Transverse colon (tissue), 4 donors: ENCODE measurements at regions not wholly inside any gene's neighbourhood (a gene's known extent, or its start where the extent isn't known, plus 50 kb on each side); places are given as distances from the start of the nearest gene placed in this dataset.

ENCODE experiments used
- DNase-seq: peaks from one replicate; pipeline ENCODE4 v3.0.0-alpha.2; 2019
- H3K27ac ChIP-seq, 4 donors: fragments of 200-600 bp; sonication (generic); 2 replicates each; pipeline ENCODE4 v1.5.1; 2016 to 2018; ENCODE audit warnings: inconsistent platforms in 4 of 4
- H3K27me3 ChIP-seq: fragments of 200-600 bp; sonication (generic); 2 replicates; pipeline ENCODE4 v1.5.1; 2017; ENCODE audit warnings: inconsistent platforms
- H3K36me3 ChIP-seq, 4 donors: fragments of 200-600 bp; sonication (generic); 2 replicates each; pipeline ENCODE4 v1.5.1; 2017 to 2019; ENCODE audit warnings: inconsistent platforms in 4 of 4
- H3K4me1 ChIP-seq, 4 donors: fragments of 200-600 bp; sonication (generic); 2 replicates each; pipeline ENCODE4 v1.5.1; 2017 to 2020; ENCODE audit warnings: inconsistent platforms in 4 of 4
- H3K4me3 ChIP-seq, 4 donors: fragments of 200-600 bp; sonication (generic); 1 replicate in 1 of 4; 2 replicates in 3 of 4; pipeline versions ENCODE4 v1.5.1 to v1.6.1; 2017 to 2019; ENCODE audit warnings: inconsistent platforms in 4 of 4
- H3K9me3 ChIP-seq, 2 donors: fragments of 200-600 bp; sonication (generic); 2 replicates each; pipeline ENCODE4 v1.5.1; 2017 to 2019; ENCODE audit warnings: inconsistent platforms in 2 of 2
- EP300 ChIP-seq: sonication (generic); formaldehyde crosslinking; IDR thresholded peaks from one replicate; pipeline ENCODE4 v1.6.1; 2017; ENCODE audit warnings: antibody characterized with exemption, low read depth
- POLR2A ChIP-seq: fragments of 450-650 bp; IDR thresholded peaks from one replicate; pipeline ENCODE4 v1.6.1; 2016; ENCODE audit warnings: antibody characterized with exemption, mild to moderate bottlenecking, moderate library complexity
- POLR2AphosphoS5 ChIP-seq, 3 donors: sonication (generic); formaldehyde crosslinking; IDR thresholded peaks; one replicate each; pipeline ENCODE4 v1.6.1; 2016; ENCODE audit warnings: antibody characterized with exemption in 3 of 3
- WGBS, 2 donors: methylation state at CpG; one replicate each; pipeline ENCODE4 v1.1.5; 2018; ENCODE audit warnings: low coverage in 1 of 2; 5-methylcytosine and 5-hydroxymethylcytosine counted together
- in situ Hi-C, 4 donors: fragments of 200-750 bp; cut with MboI; loops; one replicate each; pipeline versions ENCODE4 v1.15.0 to v1.15.1; 2017; ENCODE audit warnings: low sequenced_read_pairs in 3 of 4, low pct_ligation_motif_present in 1 of 4, low pct_unique_long_range_greater_than_20kb in 1 of 4
- intact Hi-C: fragments of 100-400 bp; cut with DNase I; formaldehyde crosslinking; loops from one replicate; pipeline ENCODE4 v1.15.1; 2023; ENCODE audit warnings: low total_unique reads
- TF ChIP-seq, protein P1 (sequence below), 5 experiments: fragments of 200-600 bp in 3 of 5; fragments of 450-650 bp in 2 of 5; sonication (generic) in 3 of 5; IDR thresholded peaks; 1 replicate in 2 of 5; 2 replicates in 3 of 5; pipeline ENCODE4 v1.5.1; 2016 to 2017; ENCODE audit warnings: antibody characterized with exemption in 5 of 5, inconsistent platforms in 3 of 5, mild to moderate bottlenecking in 2 of 5, moderate library complexity in 1 of 5

DNA sequence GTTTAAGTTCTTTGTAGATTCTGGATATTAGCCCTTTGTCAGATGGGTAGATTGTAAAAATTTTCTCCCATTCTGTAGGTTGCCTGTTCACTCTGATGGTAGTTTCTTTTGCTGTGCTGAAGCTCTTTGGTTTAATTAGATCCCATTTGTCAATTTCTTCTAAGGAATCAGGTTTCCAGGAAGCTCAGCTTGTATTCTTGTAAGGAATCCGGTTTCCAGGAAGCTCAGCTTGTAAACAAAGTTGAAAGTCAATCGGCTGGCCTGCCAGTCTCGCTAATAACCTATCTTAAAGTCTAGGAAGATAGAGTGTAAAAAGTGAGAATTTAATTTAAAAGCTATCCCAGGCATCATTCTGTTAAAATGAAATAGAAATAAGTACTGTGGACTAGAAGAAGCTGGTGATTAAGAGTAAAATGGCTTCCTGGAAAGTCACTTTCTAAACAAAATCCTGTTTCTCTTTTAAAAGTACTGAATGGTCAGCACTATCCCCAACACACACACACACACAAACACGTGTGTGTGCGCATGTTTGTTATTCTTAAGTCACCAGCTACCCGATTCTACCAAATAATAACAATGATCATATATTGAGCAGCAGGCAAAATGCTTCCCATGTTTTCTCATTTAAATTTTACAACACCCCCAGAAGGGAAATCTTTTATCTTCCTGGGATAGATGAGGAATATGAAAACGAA, 171.7 kb downstream of the PAPSS1 start:
- TF ChIP-seq, protein P1, sequence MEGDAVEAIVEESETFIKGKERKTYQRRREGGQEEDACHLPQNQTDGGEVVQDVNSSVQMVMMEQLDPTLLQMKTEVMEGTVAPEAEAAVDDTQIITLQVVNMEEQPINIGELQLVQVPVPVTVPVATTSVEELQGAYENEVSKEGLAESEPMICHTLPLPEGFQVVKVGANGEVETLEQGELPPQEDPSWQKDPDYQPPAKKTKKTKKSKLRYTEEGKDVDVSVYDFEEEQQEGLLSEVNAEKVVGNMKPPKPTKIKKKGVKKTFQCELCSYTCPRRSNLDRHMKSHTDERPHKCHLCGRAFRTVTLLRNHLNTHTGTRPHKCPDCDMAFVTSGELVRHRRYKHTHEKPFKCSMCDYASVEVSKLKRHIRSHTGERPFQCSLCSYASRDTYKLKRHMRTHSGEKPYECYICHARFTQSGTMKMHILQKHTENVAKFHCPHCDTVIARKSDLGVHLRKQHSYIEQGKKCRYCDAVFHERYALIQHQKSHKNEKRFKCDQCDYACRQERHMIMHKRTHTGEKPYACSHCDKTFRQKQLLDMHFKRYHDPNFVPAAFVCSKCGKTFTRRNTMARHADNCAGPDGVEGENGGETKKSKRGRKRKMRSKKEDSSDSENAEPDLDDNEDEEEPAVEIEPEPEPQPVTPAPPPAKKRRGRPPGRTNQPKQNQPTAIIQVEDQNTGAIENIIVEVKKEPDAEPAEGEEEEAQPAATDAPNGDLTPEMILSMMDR (IDR thresholded peaks at IDR 0.05) = no peak
- TF ChIP-seq POLR2A = no peak
- TF ChIP-seq EP300 = no peak
- no peak for TF ChIP-seq POLR2AphosphoS5 (IDR thresholded peaks at IDR 0.05)
- in situ Hi-C loops (no loop called here), intact Hi-C loops (no loop called here)
- Histone ChIP-seq H3K4me1 (no peaks in the 10 kb centered on the region), H3K27ac (no peak overlapping the region), H3K4me3 (no peak overlapping the region), H3K27me3 (no peaks in the 10 kb centered on the region), H3K9me3 (no peaks in the 10 kb centered on the region), H3K36me3 (no peaks in the 10 kb centered on the region)
- DNase-seq = no peak
- 52 to 67% methylated on average over 7 of the region's 7 CpGs for WGBS, 2 donors

DNA sequence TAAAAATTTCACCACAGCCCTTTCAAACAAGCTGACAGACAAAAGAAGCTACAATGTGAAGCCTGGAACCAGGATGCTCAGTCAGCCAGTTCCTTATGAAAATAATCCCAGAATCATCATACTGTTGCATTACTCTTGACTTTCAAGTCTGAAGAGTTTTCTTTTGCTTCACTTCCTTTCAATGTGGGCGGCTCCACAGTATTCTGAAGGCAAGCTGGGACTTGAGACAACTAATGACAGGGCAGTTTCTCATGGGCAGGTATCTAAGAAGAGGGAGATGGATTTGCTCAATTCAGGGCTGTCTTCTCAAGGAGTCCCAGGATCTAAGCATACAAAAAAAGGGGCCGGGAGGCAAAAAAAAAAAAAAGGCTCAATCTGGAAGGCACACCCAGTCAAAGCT, 173.4 kb downstream of the PAPSS1 start:
- Histone ChIP-seq H3K4me1 (no peaks in the 10 kb centered on the region), H3K27me3 (no peaks in the 10 kb centered on the region), H3K36me3 (no peaks in the 10 kb centered on the region), H3K27ac (no peak overlapping the region), H3K4me3 (no peak overlapping the region), H3K9me3 (no peaks in the 10 kb centered on the region)
- in situ Hi-C loops (no loop called here), intact Hi-C loops (no loop called here)
- 67 to 76% methylated on average over 1 to 2 of the region's 2 CpGs for WGBS, 2 donors
- no peak for DNase-seq
- TF ChIP-seq, protein P1 (IDR thresholded peaks at IDR 0.05) = no peak
- TF ChIP-seq POLR2A (no peak), POLR2AphosphoS5 (IDR thresholded peaks at IDR 0.05) (no peak), EP300 (no peak)

DNA sequence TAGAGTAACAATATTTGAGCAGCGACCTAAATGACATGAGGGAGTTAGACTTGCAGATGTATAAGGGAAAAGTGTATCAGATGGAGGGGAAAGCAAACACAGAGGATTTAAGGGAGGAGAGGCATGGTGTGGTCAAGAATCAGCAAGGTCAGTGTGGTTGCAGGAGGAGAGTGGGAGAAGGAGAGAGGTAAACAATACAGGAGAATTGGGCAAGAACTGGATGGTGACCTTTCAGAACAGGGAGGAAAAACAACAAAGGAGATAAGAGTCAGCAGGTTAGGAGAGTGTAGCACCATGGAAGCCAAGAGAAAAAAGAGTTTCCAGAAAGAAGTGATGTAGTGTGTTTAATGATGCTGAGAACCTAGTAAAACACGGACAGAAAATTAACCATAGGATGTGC, 178.5 kb downstream of the PAPSS1 start:
- WGBS, 2 donors = 66 to 78% methylated on average over 2 of the region's 2 CpGs
- Histone ChIP-seq H3K4me3 (no peak overlapping the region), H3K36me3 (no peaks in the 10 kb centered on the region), H3K27me3 (no peaks in the 10 kb centered on the region), H3K9me3 (no peaks in the 10 kb centered on the region), H3K4me1 (no peaks in the 10 kb centered on the region), H3K27ac (no peak overlapping the region)
- no peak for DNase-seq
- TF ChIP-seq, protein P1 (IDR thresholded peaks at IDR 0.05) = no peak
- TF ChIP-seq POLR2A = no peak
- no peak for TF ChIP-seq POLR2AphosphoS5 (IDR thresholded peaks at IDR 0.05)
- no peak for TF ChIP-seq EP300
- intact Hi-C loops = no loop called here
- in situ Hi-C loops = no loop called here

DNA sequence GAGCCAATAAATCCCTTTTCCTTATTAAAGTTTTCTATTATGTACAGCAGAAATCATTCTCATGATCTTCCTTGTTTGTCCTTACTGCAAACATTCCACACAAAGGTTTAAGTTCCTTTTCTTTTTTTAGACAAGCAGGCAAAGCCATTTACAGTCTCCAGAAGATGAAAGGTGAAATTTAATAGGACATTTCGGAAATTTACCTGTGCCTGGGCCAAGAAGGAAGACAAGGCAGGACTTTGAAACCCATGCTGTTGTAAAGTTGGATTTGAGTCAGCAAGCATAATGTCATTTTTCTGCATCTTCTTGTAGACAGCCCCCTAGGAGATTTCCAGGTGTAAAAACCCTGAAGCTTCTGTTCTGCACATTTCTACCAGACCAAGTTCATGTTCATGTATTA, 188.1 kb downstream of the PAPSS1 start:
- H3K4me1 ChIP-seq = peaks cover 0 to 12% (median 0%) of the 10 kb centered on the region in 4 donors
- intact Hi-C loops = no loop called here
- no peak overlapping the region for H3K27ac ChIP-seq
- in situ Hi-C loops = no loop called here
- no peak for DNase-seq
- H3K9me3 ChIP-seq = no peaks in the 10 kb centered on the region
- H3K27me3 ChIP-seq = no peaks in the 10 kb centered on the region
- WGBS, 2 donors = 21 to 43% methylated on average over 1 of the region's 1 CpG
- H3K4me3 ChIP-seq = no peak overlapping the region
- no peaks in the 10 kb centered on the region for H3K36me3 ChIP-seq
- TF ChIP-seq EP300 (no peak), POLR2A (no peak), POLR2AphosphoS5 (IDR thresholded peaks at IDR 0.05) (no peak)
- TF ChIP-seq, protein P1 (IDR thresholded peaks at IDR 0.05) = no peak
